ENCODE measurements at regions not wholly inside any gene's neighbourhood (a gene's known extent, or its start where the extent isn't known, plus 50 kb on each side); places are given as distances from the start of the nearest gene placed in this dataset.

GRCh38 chr6:113185299-113185698 lies 671.8 kb upstream of the MARCKS start:
- no peak overlapping the region for H3K4me3 ChIP-seq (replicated peaks in 1 of 3; ENCODE audit: insufficient read depth in 1 of 3, low read depth in 1 of 3, low read length in 3 of 3)
- dilution Hi-C loops (cut with MboI; ENCODE audit: extremely low pct_ligation_motif_present, low sequenced_read_pairs) (no loop called here), intact Hi-C loops (cut with micrococcal nuclease) (loop anchor here (10.0 kb wide), 1 partner anchor 720 kb away; no protein-coding TSS in a partner anchor)
- ChIA-PET CTCF (interaction anchor here (1.0 kb wide), 1 partner anchor 406 kb away, joined by 3 read pairs; no protein-coding TSS in a partner anchor), POLR2A (interaction anchor here (0.6 kb wide), 1 partner anchor 672 kb away, joined by 3 read pairs; no protein-coding TSS in a partner anchor)
- H3K4me2 ChIP-seq (ENCODE audit: insufficient read depth, low read length) = no peak overlapping the region
- H3K27me3 ChIP-seq (ENCODE audit: control insufficient read depth in 2 of 2, insufficient read depth in 2 of 2, low read length in 2 of 2) = no peaks in the 10 kb centered on the region
- FAIRE-seq = no peak
- no peak overlapping the region for H3K27ac ChIP-seq (ENCODE audit: insufficient read depth, low read depth, low read length)
- H4K20me1 ChIP-seq (replicated peaks; ENCODE audit: control insufficient read depth, extremely low read depth, insufficient read depth, low read length) = no peaks in the 10 kb centered on the region
- peaks cover 35% of the 10 kb centered on the region for H3K4me1 ChIP-seq (ENCODE audit: control insufficient read depth, extremely low read depth, insufficient read depth, low read length)
- H3K36me3 ChIP-seq (ENCODE audit: control insufficient read depth in 2 of 2, extremely low read depth in 1 of 2, insufficient read depth in 2 of 2, low read length in 2 of 2) = no peaks in the 10 kb centered on the region
- H3K9me3 ChIP-seq (replicated peaks; ENCODE audit: control insufficient read depth, insufficient read depth, low read length) = no peaks in the 10 kb centered on the region
- H2AFZ ChIP-seq (ENCODE audit: low read depth, low read length) = no peak overlapping the region
- no peak for DNase-seq (ENCODE audit: low read depth, low spot score)
- H3K9me1 ChIP-seq (replicated peaks; ENCODE audit: control insufficient read depth, extremely low read depth, insufficient read depth, low read length) = no peaks in the 10 kb centered on the region
- no peak overlapping the region for H3K9ac ChIP-seq (replicated peaks; ENCODE audit: extremely low read depth, insufficient read depth, low read length)
- TF ChIP-seq MYC (IDR thresholded peaks at IDR 0.05; ENCODE audit: low read depth, low read length) (no peak), POLR2AphosphoS5 (IDR thresholded peaks at IDR 0.05; ENCODE audit: insufficient read depth, low read depth, low read length) (no peak), EZH2 (IDR thresholded peaks at IDR 0.05; ENCODE audit: borderline replicate concordance, low read depth, low read length, severe bottlenecking) (no peak), CTCF (IDR thresholded peaks at IDR 0.05; ENCODE audit: extremely low read depth in 1 of 2, insufficient read depth in 1 of 2, low read depth in 1 of 2, low read length in 2 of 2) (no peak), MAX (IDR thresholded peaks at IDR 0.05; ENCODE audit: insufficient read depth, insufficient read length) (no peak), GATA2 (IDR thresholded peaks at IDR 0.05; ENCODE audit: insufficient read depth, insufficient read length, low read depth, low read length) (no peak), JUN (IDR thresholded peaks at IDR 0.05; ENCODE audit: borderline replicate concordance, insufficient read depth, insufficient read length, low read depth) (no peak), FOS (IDR thresholded peaks at IDR 0.05; ENCODE audit: borderline replicate concordance, insufficient read depth, low read length) (no peak)
- BruUV-seq (replicated peaks) = no TSS peak
- no peaks in the 10 kb centered on the region for H3K79me2 ChIP-seq (ENCODE audit: control insufficient read depth, insufficient read depth, low read length)

All from endothelial cell of umbilical vein (primary cell).